ENCODE measurements at regions not wholly inside any gene's neighbourhood (a gene's known extent, or its start where the extent isn't known, plus 50 kb on each side); places are given as distances from the start of the nearest gene placed in this dataset.
"Not testable (repeated sequence)": the region's sequence is repeated elsewhere in the genome, so short reads cannot be mapped to it uniquely, and the experiment has no call there.

DNA sequence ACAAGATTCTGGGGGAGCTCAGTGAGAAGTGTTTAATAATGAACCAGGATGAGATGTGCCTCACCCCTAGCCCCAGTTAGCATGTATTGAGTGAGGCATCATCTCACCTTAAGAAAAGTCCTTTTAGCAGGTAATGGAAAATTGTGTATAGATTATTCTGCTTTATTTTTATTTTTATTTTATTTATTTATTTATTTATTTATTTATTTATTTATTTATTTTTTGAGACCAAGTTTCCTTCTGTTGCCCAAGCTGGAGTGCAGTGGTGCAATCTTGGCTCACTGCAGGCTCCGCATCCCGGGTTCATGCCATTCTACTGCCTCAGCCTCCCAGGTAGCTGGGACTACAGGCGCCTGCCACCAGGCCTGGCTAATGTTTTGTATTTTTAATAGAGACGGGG lies 315.8 kb downstream of the ANKRD30A start:
- DNase-seq = not testable (repeated sequence)

DNA sequence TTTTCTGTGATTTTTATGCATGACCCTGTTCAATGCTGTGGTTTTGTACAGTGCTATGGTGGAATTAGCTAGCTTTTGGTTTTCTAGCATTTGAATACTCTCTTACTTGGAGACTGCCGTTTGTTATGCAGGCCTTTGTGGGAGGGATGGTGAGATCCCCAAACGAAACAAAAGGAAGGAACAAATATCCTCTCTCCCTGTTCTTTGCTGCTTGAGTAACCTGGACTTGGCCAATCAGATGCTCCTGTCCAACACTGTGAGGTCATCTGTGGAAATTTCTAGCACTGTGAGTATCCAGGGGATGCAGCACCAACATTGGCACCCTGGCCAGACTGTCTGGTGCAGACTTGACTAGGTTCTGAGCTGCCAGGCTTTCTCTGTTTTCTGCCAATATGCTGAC lies 314.4 kb downstream of the ANKRD30A start:
- no peak for DNase-seq

DNA sequence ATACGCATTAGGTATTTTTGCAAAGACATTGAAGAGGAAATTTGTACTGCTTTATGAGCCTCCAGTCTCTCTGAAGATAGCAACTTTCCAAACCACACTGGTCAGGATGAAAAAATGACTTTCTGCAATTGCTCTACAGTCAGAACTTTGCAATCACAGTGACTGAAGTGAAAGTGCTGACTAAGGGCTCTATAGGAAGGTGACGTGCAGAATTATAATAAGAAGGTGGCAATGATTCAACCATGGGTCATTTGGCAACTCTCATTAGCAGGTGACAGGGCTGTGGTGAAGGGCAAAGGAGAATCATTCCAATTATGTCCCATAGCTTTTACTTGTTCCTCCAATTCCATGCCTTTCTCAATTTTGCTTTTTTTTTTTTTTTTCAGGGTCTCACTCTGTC lies 311.0 kb downstream of the ANKRD30A start:
- DNase-seq = no peak

DNA sequence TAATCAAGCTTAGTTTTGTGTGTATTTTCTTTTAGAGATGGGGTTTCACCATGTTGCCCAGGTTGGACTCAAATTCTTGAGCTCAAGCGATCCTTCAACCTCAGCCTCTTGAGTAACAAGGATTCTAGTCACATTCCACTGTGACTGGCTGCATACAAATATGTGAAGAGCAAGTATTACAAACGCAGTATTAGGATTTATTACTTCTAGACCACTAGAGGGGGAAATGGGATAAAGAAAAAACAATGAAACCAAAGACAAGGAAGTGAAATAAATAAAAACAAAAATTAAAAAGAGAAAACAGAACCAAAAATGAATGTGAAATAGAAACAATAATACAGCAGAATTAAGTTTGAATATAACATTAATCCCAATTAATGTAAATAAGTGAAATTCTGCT lies 308.7 kb downstream of the ANKRD30A start:
- DNase-seq = peak; percentile 7

Measured in hematopoietic multipotent progenitor cell treated with erythropoietin and hydrocortisone succinate and interleukin-3 and kit ligand, for 4 days (in vitro differentiated cells).